C4-2B (cell line): ENCODE measurements at regions not wholly inside any gene's neighbourhood (a gene's known extent, or its start where the extent isn't known, plus 50 kb on each side); places are given as distances from the start of the nearest gene placed in this dataset.

Experiments used
- ZFX ChIP-seq: fragments of 450-650 bp; IDR thresholded peaks from 2 replicates; pipeline ENCODE4 v1.6.1; 2017
- TF ChIP-seq, protein P1 (sequence below): fragments of 450-650 bp; conservative IDR thresholded peaks from 2 replicates; pipeline ENCODE4 v1.5.1; 2017; ENCODE audit warnings: mild to moderate bottlenecking

GRCh38 chr15:95981209-95981608 lies 349.3 kb upstream of the NR2F2 start:
- TF ChIP-seq, protein P1, sequence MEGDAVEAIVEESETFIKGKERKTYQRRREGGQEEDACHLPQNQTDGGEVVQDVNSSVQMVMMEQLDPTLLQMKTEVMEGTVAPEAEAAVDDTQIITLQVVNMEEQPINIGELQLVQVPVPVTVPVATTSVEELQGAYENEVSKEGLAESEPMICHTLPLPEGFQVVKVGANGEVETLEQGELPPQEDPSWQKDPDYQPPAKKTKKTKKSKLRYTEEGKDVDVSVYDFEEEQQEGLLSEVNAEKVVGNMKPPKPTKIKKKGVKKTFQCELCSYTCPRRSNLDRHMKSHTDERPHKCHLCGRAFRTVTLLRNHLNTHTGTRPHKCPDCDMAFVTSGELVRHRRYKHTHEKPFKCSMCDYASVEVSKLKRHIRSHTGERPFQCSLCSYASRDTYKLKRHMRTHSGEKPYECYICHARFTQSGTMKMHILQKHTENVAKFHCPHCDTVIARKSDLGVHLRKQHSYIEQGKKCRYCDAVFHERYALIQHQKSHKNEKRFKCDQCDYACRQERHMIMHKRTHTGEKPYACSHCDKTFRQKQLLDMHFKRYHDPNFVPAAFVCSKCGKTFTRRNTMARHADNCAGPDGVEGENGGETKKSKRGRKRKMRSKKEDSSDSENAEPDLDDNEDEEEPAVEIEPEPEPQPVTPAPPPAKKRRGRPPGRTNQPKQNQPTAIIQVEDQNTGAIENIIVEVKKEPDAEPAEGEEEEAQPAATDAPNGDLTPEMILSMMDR, result no peak
- TF ChIP-seq ZFX, result no peak
